H9 (cell line): ENCODE measurements at regions not wholly inside any gene's neighbourhood (a gene's known extent, or its start where the extent isn't known, plus 50 kb on each side); places are given as distances from the start of the nearest gene placed in this dataset.

Experiments used
- DNase-seq: peaks from one replicate; pipeline ENCODE4 v3.0.0-alpha.2; 2017
- H2AFZ ChIP-seq: one replicate; pipeline ENCODE4 v1.6.1; 2013; ENCODE audit warnings: mild to moderate bottlenecking, low read length, control low read depth, moderate library complexity
- H2AK5ac ChIP-seq: 2 replicates; pipeline ENCODE4 v1.6.1; 2013; ENCODE audit warnings: low read length, control low read depth, mixed read lengths; ENCODE audit not compliant: insufficient read length
- H2BK120ac ChIP-seq: one replicate; pipeline ENCODE4 v1.6.1; 2013; ENCODE audit warnings: low read depth, mild to moderate bottlenecking, low read length, control low read depth, inconsistent platforms; ENCODE audit not compliant: poor library complexity, severe bottlenecking
- H2BK12ac ChIP-seq: 2 replicates; pipeline ENCODE4 v1.6.1; 2013; ENCODE audit warnings: low read length, control low read depth, mixed read lengths, low read depth; ENCODE audit not compliant: insufficient read length
- H2BK15ac ChIP-seq: 2 replicates; pipeline ENCODE4 v1.6.1; 2013; ENCODE audit warnings: low read depth, low read length, control low read depth
- H2BK20ac ChIP-seq: one replicate; pipeline ENCODE4 v1.6.1; 2013; ENCODE audit warnings: low read depth, mild to moderate bottlenecking, low read length, control low read depth, inconsistent platforms; ENCODE audit not compliant: poor library complexity, severe bottlenecking
- H2BK5ac ChIP-seq: 2 replicates; pipeline ENCODE4 v1.6.1; 2013; ENCODE audit warnings: low read length, control low read depth, mixed read lengths; ENCODE audit not compliant: insufficient read length
- H3K14ac ChIP-seq: 2 replicates; pipeline ENCODE4 v1.6.1; 2013; ENCODE audit warnings: low read length, control low read depth; ENCODE audit not compliant: insufficient read depth
- H3K18ac ChIP-seq: 2 replicates; pipeline ENCODE4 v1.6.1; 2013; ENCODE audit warnings: low read depth, mild to moderate bottlenecking, mixed read lengths, low read length, control low read depth; ENCODE audit not compliant: insufficient read length
- H3K23ac ChIP-seq: 2 replicates; pipeline ENCODE4 v1.6.1; 2013; ENCODE audit warnings: low read length, control low read depth, mixed read lengths, low read depth; ENCODE audit not compliant: insufficient read length
- H3K23me2 ChIP-seq: 2 replicates; pipeline ENCODE4 v1.6.1; 2013; ENCODE audit warnings: low read depth, mild to moderate bottlenecking, mixed read lengths, low read length, control low read depth; ENCODE audit not compliant: insufficient read length, poor library complexity, severe bottlenecking
- H3K27ac ChIP-seq: 2 replicates; pipeline ENCODE4 v1.5.1; 2013; ENCODE audit warnings: low read length, control low read depth, mixed read lengths, low read depth; ENCODE audit not compliant: insufficient read length
- H3K27me3 ChIP-seq: 2 replicates; pipeline ENCODE4 v1.6.1; 2013; ENCODE audit warnings: low read length, control low read depth, inconsistent platforms; ENCODE audit not compliant: insufficient read depth
- H3K4ac ChIP-seq: 2 replicates; pipeline ENCODE4 v1.6.1; 2013; ENCODE audit warnings: low read depth, mild to moderate bottlenecking, control low read depth, inconsistent platforms, low read length, moderate library complexity
- H3K4me1 ChIP-seq: 2 replicates; pipeline ENCODE4 v1.6.1; 2013; ENCODE audit warnings: low read length, control low read depth, inconsistent platforms; ENCODE audit not compliant: insufficient read depth
- H3K4me2 ChIP-seq: 2 replicates; pipeline ENCODE4 v1.6.1; 2013; ENCODE audit warnings: low read length, control low read depth, mixed read lengths; ENCODE audit not compliant: insufficient read length, insufficient read depth
- H3K56ac ChIP-seq: 2 replicates; pipeline ENCODE4 v1.6.1; 2013; ENCODE audit warnings: low read depth, mild to moderate bottlenecking, mixed read lengths, low read length, control low read depth; ENCODE audit not compliant: insufficient read length
- H3K79me1 ChIP-seq: 2 replicates; pipeline ENCODE4 v1.6.1; 2013; ENCODE audit warnings: low read depth, mild to moderate bottlenecking, moderate library complexity, low read length, control low read depth, inconsistent platforms; ENCODE audit not compliant: insufficient read depth, poor library complexity, severe bottlenecking
- H3K79me2 ChIP-seq: 2 replicates; pipeline ENCODE4 v1.6.1; 2013; ENCODE audit warnings: low read length, control low read depth, inconsistent platforms; ENCODE audit not compliant: insufficient read depth
- H3K9ac ChIP-seq: 2 replicates; pipeline ENCODE4 v1.6.1; 2013; ENCODE audit warnings: low read length, control low read depth, mixed read lengths; ENCODE audit not compliant: insufficient read length; ENCODE audit errors: extremely low read depth
- H3K9me3 ChIP-seq: one replicate; pipeline ENCODE4 v1.6.1; 2013; ENCODE audit warnings: low read depth, low read length, inconsistent platforms; ENCODE audit not compliant: control insufficient read depth
- H3T11ph ChIP-seq: one replicate; pipeline ENCODE4 v1.6.1; 2013; ENCODE audit warnings: mild to moderate bottlenecking, low read length, control low read depth, inconsistent platforms
- H4K20me1 ChIP-seq: one replicate; pipeline ENCODE4 v1.6.1; 2013; ENCODE audit not compliant: control insufficient read depth, insufficient read length, insufficient read depth
- H4K5ac ChIP-seq: 2 replicates; pipeline ENCODE4 v1.6.1; 2013; ENCODE audit warnings: low read depth, mild to moderate bottlenecking, mixed read lengths, low read length, control low read depth; ENCODE audit not compliant: insufficient read length
- H4K8ac ChIP-seq: replicated peaks from 2 replicates; pipeline ENCODE4 v1.6.1; 2013; ENCODE audit warnings: low read length, control low read depth, mixed read lengths, low read depth; ENCODE audit not compliant: insufficient read length
- H4K91ac ChIP-seq: 2 replicates; pipeline ENCODE4 v1.6.1; 2013; ENCODE audit warnings: low read depth, mild to moderate bottlenecking, moderate library complexity, mixed read lengths, low read length, control low read depth; ENCODE audit not compliant: insufficient read length
- H3K27ac Mint-ChIP-seq, 3 experiments: 2 replicates in 2 of 3; 3 replicates in 1 of 3; pipeline ENCODE4 v1.8.0; 2020 to 2021; ENCODE audit warnings: mixed read lengths in 3 of 3, mild to moderate bottlenecking in 1 of 3, moderate library complexity in 1 of 3
- H3K27me3 Mint-ChIP-seq: 2 replicates; pipeline ENCODE4 v1.8.0; 2021; ENCODE audit warnings: low read depth, mild to moderate bottlenecking, moderate library complexity, mixed read lengths
- H3K36me3 Mint-ChIP-seq, 3 experiments: 2 replicates in 2 of 3; 3 replicates in 1 of 3; pipeline ENCODE4 v1.8.0; 2020 to 2021; ENCODE audit warnings: low read depth in 3 of 3, mixed read lengths in 3 of 3; ENCODE audit not compliant: insufficient read depth in 1 of 3
- H3K4me1 Mint-ChIP-seq, 2 experiments: 2 replicates each; pipeline ENCODE4 v1.8.0; 2020; ENCODE audit warnings: mixed read lengths in 2 of 2
- H3K4me3 Mint-ChIP-seq, 2 experiments: 2 replicates in 1 of 2; 3 replicates in 1 of 2; pipeline ENCODE4 v1.8.0; 2020 to 2021; ENCODE audit warnings: mild to moderate bottlenecking in 2 of 2, mixed read lengths in 2 of 2, moderate library complexity in 1 of 2
- H3K9me3 Mint-ChIP-seq, 2 experiments: 2 replicates in 1 of 2; 3 replicates in 1 of 2; pipeline ENCODE4 v1.8.0; 2020; ENCODE audit warnings: mild to moderate bottlenecking in 2 of 2, mixed read lengths in 2 of 2, moderate library complexity in 1 of 2
- WGBS: extraction: QIAGEN DNeasy Blood & Tissue Kit; methylation state at CpG from one replicate; pipeline ENCODE4 v1.1.7; 2013; ENCODE audit warnings: missing lambda C conversion rate, low lambda C conversion rate, mixed read lengths; ENCODE audit not compliant: insufficient read length; ENCODE audit errors: extremely low coverage; 5-methylcytosine and 5-hydroxymethylcytosine counted together
- TF ChIP-seq, protein P1 (sequence below): fragments of 200-600 bp; sonication (generic); conservative IDR thresholded peaks from 3 replicates; pipeline ENCODE4 v1.8.0; 2021; ENCODE audit warnings: antibody characterized with exemption, mild to moderate bottlenecking

DNA sequence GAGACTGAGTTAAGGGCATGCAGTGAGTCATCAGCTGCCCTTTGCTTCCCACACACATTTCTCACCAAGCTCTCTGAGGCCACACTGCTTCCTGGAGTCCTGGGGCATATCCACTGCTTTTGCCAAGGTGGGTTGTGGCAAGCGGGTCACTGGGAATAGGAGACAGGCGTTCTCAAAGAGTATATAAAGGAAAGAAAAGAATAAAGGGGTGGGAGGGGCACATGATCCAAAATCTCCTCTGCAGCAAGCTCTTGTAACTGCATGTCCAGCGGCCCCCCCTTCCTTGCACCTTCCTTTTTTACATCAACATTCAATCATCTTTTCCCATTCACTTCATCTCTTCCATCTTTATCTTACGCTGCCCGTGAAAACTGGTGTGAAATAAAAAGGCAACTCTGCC, 259.1 kb upstream of the RPL38 start:
- Histone ChIP-seq H3K56ac (no peak overlapping the region), H3K23me2 (no peaks in the 10 kb centered on the region), H3K4ac (no peak overlapping the region), H4K8ac (no peak overlapping the region), H3K9ac (no peak overlapping the region), H3K4me2 (no peak overlapping the region), H3K27ac (no peak overlapping the region), H2BK15ac (no peak overlapping the region), H3K18ac (no peak overlapping the region), H3K14ac (no peak overlapping the region), H4K91ac (no peak overlapping the region), H3K79me2 (no peaks in the 10 kb centered on the region), H2BK20ac (no peak overlapping the region), H2BK120ac (no peak overlapping the region), H3T11ph (no peak overlapping the region), H3K9me3 (no peaks in the 10 kb centered on the region), H4K20me1 (no peaks in the 10 kb centered on the region), H3K79me1 (no peaks in the 10 kb centered on the region), H2BK5ac (no peak overlapping the region), H4K5ac (no peak overlapping the region), H3K4me1 (no peaks in the 10 kb centered on the region), H2AFZ (no peak overlapping the region), H2AK5ac (no peak overlapping the region), H2BK12ac (no peak overlapping the region), H3K27me3 (no peaks in the 10 kb centered on the region), H3K23ac (no peak overlapping the region)
- Mint-ChIP-seq H3K27me3 (peaks cover 52% of the 10 kb centered on the region), H3K36me3 (no peaks in the 10 kb centered on the region; a peak in 1 of 7 replicates), H3K27ac (no peak overlapping the region), H3K4me3 (no peak overlapping the region), H3K9me3 (no peaks in the 10 kb centered on the region; a peak in 1 of 5 replicates), H3K4me1 (no peaks in the 10 kb centered on the region; a peak in 1 of 4 replicates)
- DNase-seq: no peak
- TF ChIP-seq, protein P1, sequence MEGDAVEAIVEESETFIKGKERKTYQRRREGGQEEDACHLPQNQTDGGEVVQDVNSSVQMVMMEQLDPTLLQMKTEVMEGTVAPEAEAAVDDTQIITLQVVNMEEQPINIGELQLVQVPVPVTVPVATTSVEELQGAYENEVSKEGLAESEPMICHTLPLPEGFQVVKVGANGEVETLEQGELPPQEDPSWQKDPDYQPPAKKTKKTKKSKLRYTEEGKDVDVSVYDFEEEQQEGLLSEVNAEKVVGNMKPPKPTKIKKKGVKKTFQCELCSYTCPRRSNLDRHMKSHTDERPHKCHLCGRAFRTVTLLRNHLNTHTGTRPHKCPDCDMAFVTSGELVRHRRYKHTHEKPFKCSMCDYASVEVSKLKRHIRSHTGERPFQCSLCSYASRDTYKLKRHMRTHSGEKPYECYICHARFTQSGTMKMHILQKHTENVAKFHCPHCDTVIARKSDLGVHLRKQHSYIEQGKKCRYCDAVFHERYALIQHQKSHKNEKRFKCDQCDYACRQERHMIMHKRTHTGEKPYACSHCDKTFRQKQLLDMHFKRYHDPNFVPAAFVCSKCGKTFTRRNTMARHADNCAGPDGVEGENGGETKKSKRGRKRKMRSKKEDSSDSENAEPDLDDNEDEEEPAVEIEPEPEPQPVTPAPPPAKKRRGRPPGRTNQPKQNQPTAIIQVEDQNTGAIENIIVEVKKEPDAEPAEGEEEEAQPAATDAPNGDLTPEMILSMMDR: no peak
- no CpG with 5 or more reads among the region's 5 CpGs for WGBS
